UCSD-AML1 (cell line): ENCODE measurements at regions not wholly inside any gene's neighbourhood (a gene's known extent, or its start where the extent isn't known, plus 50 kb on each side); places are given as distances from the start of the nearest gene placed in this dataset.

Experiments used
- DNase-seq: peaks from one replicate; lab custom pipeline; 2025; ENCODE audit not compliant: unreplicated experiment; lab: John Stamatoyannopoulos, UW

- no peak for DNase-seq
Observed at GRCh38 chr9:23412046-23412445, 414.0 kb downstream of the ELAVL2 start.

GRCh38 chr9:23412458-23412857 is 413.6 kb downstream of the ELAVL2 start:
- no peak for DNase-seq

GRCh38 chr9:23413541-23413940 is 412.5 kb downstream of the ELAVL2 start:
- DNase-seq = no peak

- DNase-seq = no peak
Observed at GRCh38 chr9:23423999-23424398, 402.0 kb downstream of the ELAVL2 start.

GRCh38 chr9:23426144-23426543 is 399.9 kb downstream of the ELAVL2 start:
- no peak for DNase-seq

- DNase-seq = no peak
Observed at GRCh38 chr9:23431459-23431858, 394.6 kb downstream of the ELAVL2 start.

GRCh38 chr9:23434654-23435053 is 391.4 kb downstream of the ELAVL2 start:
- DNase-seq = no peak

- no peak for DNase-seq
Observed at GRCh38 chr9:23438299-23438907, 387.6 kb downstream of the ELAVL2 start.

GRCh38 chr9:23441275-23441674 is 384.8 kb downstream of the ELAVL2 start:
- no peak for DNase-seq

- DNase-seq = no peak
Observed at GRCh38 chr9:23444658-23445057, 381.4 kb downstream of the ELAVL2 start.

- DNase-seq = peak; percentile 7
Observed at GRCh38 chr9:23447166-23447565, 378.9 kb downstream of the ELAVL2 start.

GRCh38 chr9:23447944-23448343 is 378.1 kb downstream of the ELAVL2 start:
- no peak for DNase-seq

- no peak for DNase-seq
Observed at GRCh38 chr9:23451802-23452418, 374.1 kb downstream of the ELAVL2 start.

GRCh38 chr9:23464275-23464674 is 361.8 kb downstream of the ELAVL2 start:
- no peak for DNase-seq

GRCh38 chr9:23467276-23467675 is 358.8 kb downstream of the ELAVL2 start:
- DNase-seq = no peak

- no peak for DNase-seq
Observed at GRCh38 chr9:23477908-23478307, 348.1 kb downstream of the ELAVL2 start.

GRCh38 chr9:23483566-23483965 is 342.5 kb downstream of the ELAVL2 start:
- no peak for DNase-seq

GRCh38 chr9:23492126-23493002 is 333.7 kb downstream of the ELAVL2 start:
- DNase-seq = no peak

GRCh38 chr9:23493219-23493618 is 332.8 kb downstream of the ELAVL2 start:
- DNase-seq = no peak

- DNase-seq = no peak
Observed at GRCh38 chr9:23496489-23497136, 329.4 kb downstream of the ELAVL2 start.

- DNase-seq = no peak
Observed at GRCh38 chr9:23497137-23497504, 328.9 kb downstream of the ELAVL2 start.

GRCh38 chr9:23502004-23502403 is 324.0 kb downstream of the ELAVL2 start:
- no peak for DNase-seq
